Liver (tissue), 8 donors: ENCODE measurements at regions not wholly inside any gene's neighbourhood (a gene's known extent, or its start where the extent isn't known, plus 50 kb on each side); places are given as distances from the start of the nearest gene placed in this dataset.

ENCODE experiments used
- DNase-seq: peaks from one replicate; pipeline ENCODE4 v3.0.0-alpha.2; 2017; ENCODE audit warnings: low spot score
- H3K27ac ChIP-seq, 2 donors: one replicate each; pipeline ENCODE4 v1.7.0; 2013; ENCODE audit warnings: inconsistent platforms in 2 of 2, low read length in 2 of 2, control low read depth in 1 of 2, low read depth in 1 of 2, mild to moderate bottlenecking in 1 of 2
- H3K27me3 ChIP-seq, 4 donors: one replicate each; pipeline versions ENCODE4 v1.6.1 to v1.7.0; 2013; ENCODE audit warnings: low read length in 3 of 4, inconsistent platforms in 1 of 4, mild to moderate bottlenecking in 1 of 4, moderate library complexity in 1 of 4; ENCODE audit not compliant: control insufficient read depth in 4 of 4, insufficient read depth in 4 of 4
- H3K36me3 ChIP-seq, 4 donors: one replicate each; pipeline versions ENCODE4 v1.6.1 to v1.7.0; 2013; ENCODE audit warnings: low read length in 3 of 4, mild to moderate bottlenecking in 3 of 4, low read depth in 1 of 4, moderate library complexity in 1 of 4; ENCODE audit not compliant: control insufficient read depth in 4 of 4, insufficient read depth in 3 of 4
- H3K4me1 ChIP-seq, 4 donors: one replicate each; pipeline versions ENCODE4 v1.6.1 to v1.7.0; 2013; ENCODE audit warnings: low read length in 3 of 4, mild to moderate bottlenecking in 3 of 4, moderate library complexity in 1 of 4; ENCODE audit not compliant: control insufficient read depth in 4 of 4, insufficient read depth in 4 of 4
- H3K4me3 ChIP-seq, 3 donors: one replicate each; pipeline versions ENCODE4 v1.6.1 to v1.7.0; 2013; ENCODE audit warnings: low read length in 3 of 3, control low read depth in 1 of 3, low read depth in 1 of 3, mild to moderate bottlenecking in 1 of 3
- H3K9ac ChIP-seq, 2 donors: one replicate each; pipeline ENCODE4 v1.7.0; 2013; ENCODE audit warnings: low read length in 2 of 2, mild to moderate bottlenecking in 2 of 2, moderate library complexity in 2 of 2, control low read depth in 1 of 2, low read depth in 1 of 2
- H3K9me3 ChIP-seq, 4 donors: one replicate each; pipeline versions ENCODE4 v1.6.1 to v1.7.0; 2013; ENCODE audit warnings: low read length in 3 of 4; ENCODE audit not compliant: control insufficient read depth in 4 of 4
- GABPA ChIP-seq, 2 donors: IDR thresholded peaks in 1 of 2; conservative IDR thresholded peaks in 1 of 2; 2 replicates each; pipeline ENCODE4 v1.6.1; 2016; ENCODE audit warnings: antibody characterized with exemption in 2 of 2, mild to moderate bottlenecking in 1 of 2, moderate library complexity in 1 of 2
- HNF4G ChIP-seq: IDR thresholded peaks from 2 replicates; pipeline ENCODE4 v1.6.1; 2016; ENCODE audit warnings: antibody characterized with exemption
- NR2F2 ChIP-seq: IDR thresholded peaks from 2 replicates; pipeline ENCODE4 v1.6.1; 2016; ENCODE audit warnings: antibody characterized with exemption
- RAD21 ChIP-seq, 2 donors: IDR thresholded peaks; 2 replicates each; pipeline ENCODE4 v1.6.1; 2016; ENCODE audit warnings: antibody characterized with exemption in 2 of 2, mild to moderate bottlenecking in 2 of 2
- RXRA ChIP-seq, 2 donors: IDR thresholded peaks; 2 replicates each; pipeline ENCODE4 v1.6.1; 2017 to 2018; ENCODE audit warnings: antibody characterized with exemption in 2 of 2, mild to moderate bottlenecking in 1 of 2
- SP1 ChIP-seq: IDR thresholded peaks from 2 replicates; pipeline ENCODE4 v1.6.1; 2018; ENCODE audit warnings: antibody characterized with exemption, mild to moderate bottlenecking
- TAF1 ChIP-seq: conservative IDR thresholded peaks from 2 replicates; pipeline ENCODE4 v1.6.1; 2016; ENCODE audit warnings: antibody characterized with exemption, mild to moderate bottlenecking
- YY1 ChIP-seq: IDR thresholded peaks from 2 replicates; pipeline ENCODE4 v1.6.1; 2016; ENCODE audit warnings: antibody characterized with exemption, mild to moderate bottlenecking
- WGBS: extraction: QIAGEN DNeasy Blood & Tissue Kit; methylation state at CpG from one replicate; pipeline ENCODE4 v1.1.7; 2013; 5-methylcytosine and 5-hydroxymethylcytosine counted together
- TF ChIP-seq, protein P1 (sequence below): IDR thresholded peaks from 2 replicates; pipeline ENCODE4 v1.6.1; 2016; ENCODE audit warnings: antibody characterized with exemption
- TF ChIP-seq, protein P2 (sequence below): IDR thresholded peaks from 2 replicates; pipeline ENCODE4 v1.6.1; 2016; ENCODE audit warnings: antibody characterized with exemption, mild to moderate bottlenecking
- TF ChIP-seq, protein P3 (sequence below): fragments of 150-350 bp; IDR thresholded peaks from 2 replicates; pipeline ENCODE4 v1.5.1; 2017; ENCODE audit warnings: improper control_type of control experiment, low read depth, low read length; ENCODE audit not compliant: missing input control
- TF ChIP-seq, protein P4 (sequence below): IDR thresholded peaks from 2 replicates; pipeline ENCODE4 v1.6.1; 2016; ENCODE audit warnings: antibody characterized with exemption
- TF ChIP-seq, protein P5 (sequence below): IDR thresholded peaks from 2 replicates; pipeline ENCODE4 v1.6.1; 2016; ENCODE audit warnings: antibody characterized with exemption
- donor health status: healthy.
- donor health status: healthy.
- donor health status: healthy.
- donor health status: healthy.
- donor health status: healthy.

DNA sequence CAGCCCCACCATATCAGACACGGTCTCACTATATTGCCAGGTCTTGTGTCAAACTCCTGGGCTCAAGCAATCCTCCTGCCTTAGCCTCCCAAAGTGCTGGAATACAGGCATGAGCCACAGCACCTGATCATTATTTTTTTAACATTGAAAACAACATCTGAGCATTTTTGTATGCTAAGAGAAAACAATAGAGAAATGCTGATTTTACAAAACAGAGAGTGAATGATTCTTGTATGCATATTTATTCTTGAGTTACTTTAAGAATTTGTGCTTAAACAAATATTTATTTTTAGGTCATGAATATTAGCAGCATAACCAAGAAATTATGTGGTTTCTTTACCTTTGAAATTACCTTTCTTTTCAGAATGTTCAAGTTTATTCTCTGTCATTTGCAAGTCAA, 81.8 kb upstream of the KITLG start:
- H3K4me3 ChIP-seq = no peak overlapping the region
- TF ChIP-seq TAF1 (no peak), RAD21 (IDR thresholded peaks at IDR 0.05) (no peak), YY1 (no peak)
- no peak overlapping the region for H3K27ac ChIP-seq
- no peaks in the 10 kb centered on the region for H3K36me3 ChIP-seq
- H3K9me3 ChIP-seq = no peaks in the 10 kb centered on the region
- 88% methylated on average over 1 of the region's 1 CpG for WGBS
- H3K27me3 ChIP-seq = no peaks in the 10 kb centered on the region
- no peaks in the 10 kb centered on the region for H3K4me1 ChIP-seq
- H3K9ac ChIP-seq = no peak overlapping the region
- DNase-seq = no peak

DNA sequence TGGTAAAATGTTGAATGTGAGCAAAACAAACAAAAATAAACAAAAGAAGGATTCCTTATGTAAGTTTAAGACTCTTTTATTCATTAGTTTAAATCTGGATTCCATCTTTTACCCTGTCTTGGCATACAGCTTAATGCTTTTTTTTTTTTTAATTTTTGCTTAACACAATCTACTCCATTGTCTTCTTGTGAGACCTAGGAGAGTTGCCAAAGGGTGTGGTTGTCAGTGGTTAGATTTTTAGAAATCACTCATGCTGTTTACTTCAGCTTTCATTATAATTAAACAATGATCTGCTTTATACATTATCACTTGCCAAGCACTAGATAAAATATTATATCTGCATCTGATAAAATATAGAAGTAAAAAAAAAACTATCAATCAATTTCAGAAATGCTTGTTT, 77.7 kb upstream of the KITLG start:
- Histone ChIP-seq H3K27ac (no peak overlapping the region), H3K9me3 (no peaks in the 10 kb centered on the region), H3K4me1 (no peaks in the 10 kb centered on the region), H3K4me3 (no peak overlapping the region), H3K27me3 (no peaks in the 10 kb centered on the region), H3K36me3 (no peaks in the 10 kb centered on the region), H3K9ac (no peak overlapping the region)
- TF ChIP-seq HNF4G = no peak
- no peak for TF ChIP-seq YY1
- TF ChIP-seq, protein P1, sequence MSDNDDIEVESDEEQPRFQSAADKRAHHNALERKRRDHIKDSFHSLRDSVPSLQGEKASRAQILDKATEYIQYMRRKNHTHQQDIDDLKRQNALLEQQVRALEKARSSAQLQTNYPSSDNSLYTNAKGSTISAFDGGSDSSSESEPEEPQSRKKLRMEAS = no peak
- TF ChIP-seq, protein P2, sequence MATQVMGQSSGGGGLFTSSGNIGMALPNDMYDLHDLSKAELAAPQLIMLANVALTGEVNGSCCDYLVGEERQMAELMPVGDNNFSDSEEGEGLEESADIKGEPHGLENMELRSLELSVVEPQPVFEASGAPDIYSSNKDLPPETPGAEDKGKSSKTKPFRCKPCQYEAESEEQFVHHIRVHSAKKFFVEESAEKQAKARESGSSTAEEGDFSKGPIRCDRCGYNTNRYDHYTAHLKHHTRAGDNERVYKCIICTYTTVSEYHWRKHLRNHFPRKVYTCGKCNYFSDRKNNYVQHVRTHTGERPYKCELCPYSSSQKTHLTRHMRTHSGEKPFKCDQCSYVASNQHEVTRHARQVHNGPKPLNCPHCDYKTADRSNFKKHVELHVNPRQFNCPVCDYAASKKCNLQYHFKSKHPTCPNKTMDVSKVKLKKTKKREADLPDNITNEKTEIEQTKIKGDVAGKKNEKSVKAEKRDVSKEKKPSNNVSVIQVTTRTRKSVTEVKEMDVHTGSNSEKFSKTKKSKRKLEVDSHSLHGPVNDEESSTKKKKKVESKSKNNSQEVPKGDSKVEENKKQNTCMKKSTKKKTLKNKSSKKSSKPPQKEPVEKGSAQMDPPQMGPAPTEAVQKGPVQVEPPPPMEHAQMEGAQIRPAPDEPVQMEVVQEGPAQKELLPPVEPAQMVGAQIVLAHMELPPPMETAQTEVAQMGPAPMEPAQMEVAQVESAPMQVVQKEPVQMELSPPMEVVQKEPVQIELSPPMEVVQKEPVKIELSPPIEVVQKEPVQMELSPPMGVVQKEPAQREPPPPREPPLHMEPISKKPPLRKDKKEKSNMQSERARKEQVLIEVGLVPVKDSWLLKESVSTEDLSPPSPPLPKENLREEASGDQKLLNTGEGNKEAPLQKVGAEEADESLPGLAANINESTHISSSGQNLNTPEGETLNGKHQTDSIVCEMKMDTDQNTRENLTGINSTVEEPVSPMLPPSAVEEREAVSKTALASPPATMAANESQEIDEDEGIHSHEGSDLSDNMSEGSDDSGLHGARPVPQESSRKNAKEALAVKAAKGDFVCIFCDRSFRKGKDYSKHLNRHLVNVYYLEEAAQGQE = no peak
- TF ChIP-seq, protein P3, sequence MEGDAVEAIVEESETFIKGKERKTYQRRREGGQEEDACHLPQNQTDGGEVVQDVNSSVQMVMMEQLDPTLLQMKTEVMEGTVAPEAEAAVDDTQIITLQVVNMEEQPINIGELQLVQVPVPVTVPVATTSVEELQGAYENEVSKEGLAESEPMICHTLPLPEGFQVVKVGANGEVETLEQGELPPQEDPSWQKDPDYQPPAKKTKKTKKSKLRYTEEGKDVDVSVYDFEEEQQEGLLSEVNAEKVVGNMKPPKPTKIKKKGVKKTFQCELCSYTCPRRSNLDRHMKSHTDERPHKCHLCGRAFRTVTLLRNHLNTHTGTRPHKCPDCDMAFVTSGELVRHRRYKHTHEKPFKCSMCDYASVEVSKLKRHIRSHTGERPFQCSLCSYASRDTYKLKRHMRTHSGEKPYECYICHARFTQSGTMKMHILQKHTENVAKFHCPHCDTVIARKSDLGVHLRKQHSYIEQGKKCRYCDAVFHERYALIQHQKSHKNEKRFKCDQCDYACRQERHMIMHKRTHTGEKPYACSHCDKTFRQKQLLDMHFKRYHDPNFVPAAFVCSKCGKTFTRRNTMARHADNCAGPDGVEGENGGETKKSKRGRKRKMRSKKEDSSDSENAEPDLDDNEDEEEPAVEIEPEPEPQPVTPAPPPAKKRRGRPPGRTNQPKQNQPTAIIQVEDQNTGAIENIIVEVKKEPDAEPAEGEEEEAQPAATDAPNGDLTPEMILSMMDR = no peak
- no peak for TF ChIP-seq NR2F2
- no peak for TF ChIP-seq GABPA (IDR thresholded peaks at IDR 0.05 in 1 of 2, conservative IDR thresholded peaks at IDR 0.05 in 1 of 2)
- TF ChIP-seq RXRA (IDR thresholded peaks at IDR 0.05) = no peak
- no peak for TF ChIP-seq RAD21 (IDR thresholded peaks at IDR 0.05)
- TF ChIP-seq, protein P4, sequence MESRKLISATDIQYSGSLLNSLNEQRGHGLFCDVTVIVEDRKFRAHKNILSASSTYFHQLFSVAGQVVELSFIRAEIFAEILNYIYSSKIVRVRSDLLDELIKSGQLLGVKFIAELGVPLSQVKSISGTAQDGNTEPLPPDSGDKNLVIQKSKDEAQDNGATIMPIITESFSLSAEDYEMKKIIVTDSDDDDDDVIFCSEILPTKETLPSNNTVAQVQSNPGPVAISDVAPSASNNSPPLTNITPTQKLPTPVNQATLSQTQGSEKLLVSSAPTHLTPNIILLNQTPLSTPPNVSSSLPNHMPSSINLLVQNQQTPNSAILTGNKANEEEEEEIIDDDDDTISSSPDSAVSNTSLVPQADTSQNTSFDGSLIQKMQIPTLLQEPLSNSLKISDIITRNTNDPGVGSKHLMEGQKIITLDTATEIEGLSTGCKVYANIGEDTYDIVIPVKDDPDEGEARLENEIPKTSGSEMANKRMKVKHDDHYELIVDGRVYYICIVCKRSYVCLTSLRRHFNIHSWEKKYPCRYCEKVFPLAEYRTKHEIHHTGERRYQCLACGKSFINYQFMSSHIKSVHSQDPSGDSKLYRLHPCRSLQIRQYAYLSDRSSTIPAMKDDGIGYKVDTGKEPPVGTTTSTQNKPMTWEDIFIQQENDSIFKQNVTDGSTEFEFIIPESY = no peak
- TF ChIP-seq SP1 = no peak
- TF ChIP-seq TAF1 = no peak
- TF ChIP-seq, protein P5, sequence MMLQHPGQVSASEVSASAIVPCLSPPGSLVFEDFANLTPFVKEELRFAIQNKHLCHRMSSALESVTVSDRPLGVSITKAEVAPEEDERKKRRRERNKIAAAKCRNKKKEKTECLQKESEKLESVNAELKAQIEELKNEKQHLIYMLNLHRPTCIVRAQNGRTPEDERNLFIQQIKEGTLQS = no peak
- no peak for DNase-seq
